SK-N-SH treated with all-trans-retinoic acid at 6 μM for 48 hours (cell line): ENCODE measurements at regions not wholly inside any gene's neighbourhood (a gene's known extent, or its start where the extent isn't known, plus 50 kb on each side); places are given as distances from the start of the nearest gene placed in this dataset.

Source experiments
- ATAC-seq: fragments of 200-7000 bp; cut with Tn5 transposase; 3 replicates; pipeline ENCODE4 v1.9.1; 2020; ENCODE audit warnings: mild to moderate bottlenecking, moderate library complexity
- ARNTL ChIP-seq: fragments of 450-650 bp; formaldehyde crosslinking; IDR thresholded peaks from 2 replicates; pipeline ENCODE4 v1.5.0; 2020; ENCODE audit warnings: low read depth, mild to moderate bottlenecking, moderate library complexity, borderline replicate concordance
- BACH2 ChIP-seq: fragments of 250-450 bp; sonication (Bioruptor Pico); IDR thresholded peaks from 2 replicates; pipeline ENCODE4 v1.9.0; 2021; ENCODE audit warnings: mild to moderate bottlenecking, borderline replicate concordance
- ESRRG ChIP-seq: fragments of 250-450 bp; sonication (Bioruptor Pico); IDR thresholded peaks from 2 replicates; pipeline ENCODE4 v1.6.1; 2021; ENCODE audit warnings: mild to moderate bottlenecking
- GLIS3 ChIP-seq: fragments of 250-450 bp; sonication (Bioruptor Pico); IDR thresholded peaks from 2 replicates; pipeline ENCODE4 v1.5.0; 2020; ENCODE audit warnings: mild to moderate bottlenecking, moderate library complexity
- OSR1 ChIP-seq: fragments of 250-450 bp; sonication (Bioruptor Pico); IDR thresholded peaks from 2 replicates; pipeline ENCODE4 v1.8.0; 2022; ENCODE audit warnings: moderate library complexity, mild to moderate bottlenecking, inconsistent platforms
- PPARA ChIP-seq: fragments of 250-450 bp; sonication (Bioruptor Pico); IDR thresholded peaks from 2 replicates; pipeline ENCODE4 v1.5.0; 2020; ENCODE audit warnings: mild to moderate bottlenecking, borderline replicate concordance
- TOX ChIP-seq: fragments of 250-450 bp; sonication (Bioruptor Pico); IDR thresholded peaks from 2 replicates; pipeline ENCODE4 v1.8.0; 2021; ENCODE audit warnings: mild to moderate bottlenecking, moderate library complexity, borderline replicate concordance
- ZC3H10 ChIP-seq: fragments of 250-450 bp; sonication (Bioruptor Pico); IDR thresholded peaks from 2 replicates; pipeline ENCODE4 v1.5.1; 2021; ENCODE audit warnings: mild to moderate bottlenecking, moderate library complexity
- ZFP3 ChIP-seq: fragments of 250-450 bp; sonication (Bioruptor Pico); IDR thresholded peaks from 2 replicates; pipeline ENCODE4 v1.5.0; 2020; ENCODE audit warnings: mild to moderate bottlenecking, moderate library complexity
- ZFP30 ChIP-seq: fragments of 450-650 bp; formaldehyde crosslinking; IDR thresholded peaks from 2 replicates; pipeline ENCODE4 v1.5.0; 2022; ENCODE audit warnings: mild to moderate bottlenecking, moderate library complexity
- ZNF70 ChIP-seq: fragments of 450-650 bp; formaldehyde crosslinking; IDR thresholded peaks from 2 replicates; pipeline ENCODE4 v1.5.0; 2020; ENCODE audit warnings: mild to moderate bottlenecking, moderate library complexity
- ZNF8 ChIP-seq: fragments of 450-650 bp; formaldehyde crosslinking; IDR thresholded peaks from 2 replicates; pipeline ENCODE4 v1.5.0; 2020; ENCODE audit warnings: mild to moderate bottlenecking, moderate library complexity
- TF ChIP-seq, protein P1 (sequence below): fragments of 250-450 bp; sonication (Bioruptor Pico); IDR thresholded peaks from 2 replicates; pipeline ENCODE4 v1.5.1; 2021; ENCODE audit warnings: mild to moderate bottlenecking, moderate library complexity
- TF ChIP-seq, protein P2 (sequence below): fragments of 250-450 bp; sonication (Bioruptor Pico); IDR thresholded peaks from 2 replicates; pipeline ENCODE4 v1.5.1; 2020; ENCODE audit warnings: low read depth, mild to moderate bottlenecking, moderate library complexity
- TF ChIP-seq, protein P3 (sequence below): fragments of 250-450 bp; sonication (Bioruptor Pico); IDR thresholded peaks from 2 replicates; pipeline ENCODE4 v1.5.0; 2020; ENCODE audit warnings: mild to moderate bottlenecking, moderate library complexity
- TF ChIP-seq, protein P4 (sequence below): fragments of 250-450 bp; sonication (Bioruptor Pico); IDR thresholded peaks from 2 replicates; pipeline ENCODE4 v1.8.0; 2021; ENCODE audit warnings: low read depth, mild to moderate bottlenecking, moderate library complexity, borderline replicate concordance
- TF ChIP-seq, protein P5 (sequence below): fragments of 250-450 bp; sonication (Bioruptor Pico); IDR thresholded peaks from 2 replicates; pipeline ENCODE4 v1.8.0; 2020; ENCODE audit warnings: mild to moderate bottlenecking, moderate library complexity, borderline replicate concordance

DNA sequence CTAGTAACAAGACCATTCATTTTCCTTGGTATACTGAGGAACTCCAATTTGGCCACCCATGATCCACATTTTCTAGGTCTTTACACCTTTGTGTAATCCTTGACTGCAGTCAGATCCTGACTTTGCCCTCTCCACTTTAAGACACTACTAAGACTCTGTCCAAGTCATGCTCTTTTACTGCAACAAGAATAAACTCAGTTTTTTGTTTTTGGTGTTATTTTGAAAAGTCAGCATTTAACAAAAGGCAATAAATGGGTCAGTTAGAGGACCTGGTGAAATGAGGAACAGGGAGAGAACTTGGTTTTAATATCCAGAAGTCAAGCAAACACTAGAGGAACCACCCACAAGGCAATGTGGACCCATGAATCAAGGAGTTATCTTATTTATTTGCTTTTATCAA lies 252.2 kb upstream of the RBBP8 start (continued):
- TF ChIP-seq, protein P1, sequence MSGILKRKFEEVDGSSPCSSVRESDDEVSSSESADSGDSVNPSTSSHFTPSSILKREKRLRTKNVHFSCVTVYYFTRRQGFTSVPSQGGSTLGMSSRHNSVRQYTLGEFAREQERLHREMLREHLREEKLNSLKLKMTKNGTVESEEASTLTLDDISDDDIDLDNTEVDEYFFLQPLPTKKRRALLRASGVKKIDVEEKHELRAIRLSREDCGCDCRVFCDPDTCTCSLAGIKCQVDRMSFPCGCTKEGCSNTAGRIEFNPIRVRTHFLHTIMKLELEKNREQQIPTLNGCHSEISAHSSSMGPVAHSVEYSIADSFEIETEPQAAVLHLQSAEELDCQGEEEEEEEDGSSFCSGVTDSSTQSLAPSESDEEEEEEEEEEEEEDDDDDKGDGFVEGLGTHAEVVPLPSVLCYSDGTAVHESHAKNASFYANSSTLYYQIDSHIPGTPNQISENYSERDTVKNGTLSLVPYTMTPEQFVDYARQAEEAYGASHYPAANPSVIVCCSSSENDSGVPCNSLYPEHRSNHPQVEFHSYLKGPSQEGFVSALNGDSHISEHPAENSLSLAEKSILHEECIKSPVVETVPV (CRISPR knock-in tag) = no peak
- no peak for TF ChIP-seq ARNTL (CRISPR knock-in tag)
- TF ChIP-seq ZNF70 (CRISPR knock-in tag) = no peak
- TF ChIP-seq, protein P2, sequence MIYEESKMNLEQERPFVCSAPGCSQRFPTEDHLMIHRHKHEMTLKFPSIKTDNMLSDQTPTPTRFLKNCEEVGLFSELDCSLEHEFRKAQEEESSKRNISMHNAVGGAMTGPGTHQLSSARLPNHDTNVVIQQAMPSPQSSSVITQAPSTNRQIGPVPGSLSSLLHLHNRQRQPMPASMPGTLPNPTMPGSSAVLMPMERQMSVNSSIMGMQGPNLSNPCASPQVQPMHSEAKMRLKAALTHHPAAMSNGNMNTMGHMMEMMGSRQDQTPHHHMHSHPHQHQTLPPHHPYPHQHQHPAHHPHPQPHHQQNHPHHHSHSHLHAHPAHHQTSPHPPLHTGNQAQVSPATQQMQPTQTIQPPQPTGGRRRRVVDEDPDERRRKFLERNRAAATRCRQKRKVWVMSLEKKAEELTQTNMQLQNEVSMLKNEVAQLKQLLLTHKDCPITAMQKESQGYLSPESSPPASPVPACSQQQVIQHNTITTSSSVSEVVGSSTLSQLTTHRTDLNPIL (CRISPR knock-in tag) = no peak
- no peak for TF ChIP-seq ZNF8

DNA sequence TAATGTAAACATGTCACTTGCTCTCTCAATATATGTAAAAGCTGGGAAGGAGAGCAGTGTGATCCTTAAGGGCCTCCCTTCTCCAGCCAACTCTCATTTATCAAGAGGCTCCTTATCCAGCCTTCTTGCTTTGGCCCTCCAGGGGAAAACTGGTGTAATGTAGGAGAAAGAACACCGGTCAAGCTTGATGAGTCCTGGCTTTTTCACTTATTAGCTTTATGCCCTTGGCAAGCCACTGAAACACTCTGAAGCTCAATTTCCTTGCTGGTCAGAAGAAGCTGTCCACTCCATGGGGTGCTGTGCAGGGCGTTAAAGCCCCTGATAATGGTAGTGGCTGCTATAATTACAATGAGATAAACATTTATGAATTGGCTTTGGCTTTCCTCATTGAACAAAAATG lies 251.2 kb upstream of the RBBP8 start:
- TF ChIP-seq, protein P3, sequence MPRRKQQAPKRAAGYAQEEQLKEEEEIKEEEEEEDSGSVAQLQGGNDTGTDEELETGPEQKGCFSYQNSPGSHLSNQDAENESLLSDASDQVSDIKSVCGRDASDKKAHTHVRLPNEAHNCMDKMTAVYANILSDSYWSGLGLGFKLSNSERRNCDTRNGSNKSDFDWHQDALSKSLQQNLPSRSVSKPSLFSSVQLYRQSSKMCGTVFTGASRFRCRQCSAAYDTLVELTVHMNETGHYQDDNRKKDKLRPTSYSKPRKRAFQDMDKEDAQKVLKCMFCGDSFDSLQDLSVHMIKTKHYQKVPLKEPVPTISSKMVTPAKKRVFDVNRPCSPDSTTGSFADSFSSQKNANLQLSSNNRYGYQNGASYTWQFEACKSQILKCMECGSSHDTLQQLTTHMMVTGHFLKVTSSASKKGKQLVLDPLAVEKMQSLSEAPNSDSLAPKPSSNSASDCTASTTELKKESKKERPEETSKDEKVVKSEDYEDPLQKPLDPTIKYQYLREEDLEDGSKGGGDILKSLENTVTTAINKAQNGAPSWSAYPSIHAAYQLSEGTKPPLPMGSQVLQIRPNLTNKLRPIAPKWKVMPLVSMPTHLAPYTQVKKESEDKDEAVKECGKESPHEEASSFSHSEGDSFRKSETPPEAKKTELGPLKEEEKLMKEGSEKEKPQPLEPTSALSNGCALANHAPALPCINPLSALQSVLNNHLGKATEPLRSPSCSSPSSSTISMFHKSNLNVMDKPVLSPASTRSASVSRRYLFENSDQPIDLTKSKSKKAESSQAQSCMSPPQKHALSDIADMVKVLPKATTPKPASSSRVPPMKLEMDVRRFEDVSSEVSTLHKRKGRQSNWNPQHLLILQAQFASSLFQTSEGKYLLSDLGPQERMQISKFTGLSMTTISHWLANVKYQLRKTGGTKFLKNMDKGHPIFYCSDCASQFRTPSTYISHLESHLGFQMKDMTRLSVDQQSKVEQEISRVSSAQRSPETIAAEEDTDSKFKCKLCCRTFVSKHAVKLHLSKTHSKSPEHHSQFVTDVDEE (CRISPR knock-in tag) = no peak
- TF ChIP-seq GLIS3 (no peak), PPARA (CRISPR knock-in tag) (no peak), ZNF70 (CRISPR knock-in tag) (no peak), OSR1 (CRISPR knock-in tag) (no peak), ZFP3 (no peak), ZFP30 (CRISPR knock-in tag) (no peak), ZC3H10 (CRISPR knock-in tag) (no peak), BACH2 (no peak), ARNTL (CRISPR knock-in tag) (no peak), TOX (CRISPR knock-in tag) (no peak), ESRRG (no peak)
- TF ChIP-seq, protein P4, sequence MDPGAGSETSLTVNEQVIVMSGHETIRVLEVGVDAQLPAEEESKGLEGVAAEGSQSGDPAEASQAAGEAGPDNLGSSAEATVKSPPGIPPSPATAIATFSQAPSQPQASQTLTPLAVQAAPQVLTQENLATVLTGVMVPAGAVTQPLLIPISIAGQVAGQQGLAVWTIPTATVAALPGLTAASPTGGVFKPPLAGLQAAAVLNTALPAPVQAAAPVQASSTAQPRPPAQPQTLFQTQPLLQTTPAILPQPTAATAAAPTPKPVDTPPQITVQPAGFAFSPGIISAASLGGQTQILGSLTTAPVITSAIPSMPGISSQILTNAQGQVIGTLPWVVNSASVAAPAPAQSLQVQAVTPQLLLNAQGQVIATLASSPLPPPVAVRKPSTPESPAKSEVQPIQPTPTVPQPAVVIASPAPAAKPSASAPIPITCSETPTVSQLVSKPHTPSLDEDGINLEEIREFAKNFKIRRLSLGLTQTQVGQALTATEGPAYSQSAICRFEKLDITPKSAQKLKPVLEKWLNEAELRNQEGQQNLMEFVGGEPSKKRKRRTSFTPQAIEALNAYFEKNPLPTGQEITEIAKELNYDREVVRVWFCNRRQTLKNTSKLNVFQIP (CRISPR knock-in tag) = no peak
- TF ChIP-seq, protein P5, sequence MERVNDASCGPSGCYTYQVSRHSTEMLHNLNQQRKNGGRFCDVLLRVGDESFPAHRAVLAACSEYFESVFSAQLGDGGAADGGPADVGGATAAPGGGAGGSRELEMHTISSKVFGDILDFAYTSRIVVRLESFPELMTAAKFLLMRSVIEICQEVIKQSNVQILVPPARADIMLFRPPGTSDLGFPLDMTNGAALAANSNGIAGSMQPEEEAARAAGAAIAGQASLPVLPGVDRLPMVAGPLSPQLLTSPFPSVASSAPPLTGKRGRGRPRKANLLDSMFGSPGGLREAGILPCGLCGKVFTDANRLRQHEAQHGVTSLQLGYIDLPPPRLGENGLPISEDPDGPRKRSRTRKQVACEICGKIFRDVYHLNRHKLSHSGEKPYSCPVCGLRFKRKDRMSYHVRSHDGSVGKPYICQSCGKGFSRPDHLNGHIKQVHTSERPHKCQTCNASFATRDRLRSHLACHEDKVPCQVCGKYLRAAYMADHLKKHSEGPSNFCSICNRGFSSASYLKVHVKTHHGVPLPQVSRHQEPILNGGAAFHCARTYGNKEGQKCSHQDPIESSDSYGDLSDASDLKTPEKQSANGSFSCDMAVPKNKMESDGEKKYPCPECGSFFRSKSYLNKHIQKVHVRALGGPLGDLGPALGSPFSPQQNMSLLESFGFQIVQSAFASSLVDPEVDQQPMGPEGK = no peak
- ATAC-seq = no peak

DNA sequence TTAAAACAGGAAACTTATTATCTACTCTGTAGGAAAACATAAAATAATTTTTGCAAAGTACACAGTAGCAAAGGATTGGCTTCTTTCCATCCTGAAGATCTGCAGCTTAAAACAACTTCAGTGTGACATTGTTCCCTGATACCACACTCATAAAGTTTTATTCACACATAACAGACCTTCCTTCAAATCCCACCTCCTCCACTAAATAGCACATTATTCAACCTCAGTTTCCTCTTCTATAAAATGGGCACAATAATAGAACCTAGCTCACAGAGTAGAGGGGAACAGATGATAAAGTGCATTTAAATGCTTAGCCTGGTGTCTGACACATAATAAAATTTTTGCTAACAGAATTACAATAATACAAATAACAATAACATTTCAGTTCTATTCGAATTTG lies 250.4 kb upstream of the RBBP8 start:
- no peak for ATAC-seq
- TF ChIP-seq, protein P3 (CRISPR knock-in tag) = no peak
